ENCODE measurements at regions not wholly inside any gene's neighbourhood (a gene's known extent, or its start where the extent isn't known, plus 50 kb on each side); places are given as distances from the start of the nearest gene placed in this dataset.

DNA sequence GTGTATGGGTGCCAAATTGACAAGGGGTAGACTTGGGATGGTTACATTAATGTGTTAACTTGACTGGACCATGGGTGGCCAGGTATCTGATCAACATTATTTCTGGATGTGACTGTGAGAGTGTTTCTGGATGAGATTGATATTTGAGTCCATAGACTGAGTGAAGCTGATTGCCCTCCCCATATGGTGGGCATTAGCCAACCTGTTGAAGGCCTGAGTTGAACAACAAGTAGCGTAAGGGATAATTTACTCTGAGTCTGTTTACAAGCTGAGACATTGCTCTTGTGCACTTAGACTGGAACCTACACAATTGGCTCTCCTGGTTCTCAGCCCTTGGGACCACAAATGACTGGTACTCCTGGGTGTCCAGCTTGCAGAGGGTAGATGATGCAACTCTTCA lies 240.1 kb downstream of the ASXL3 start:
- no peak overlapping the region for H3K27ac ChIP-seq (ENCODE audit: low read depth in 2 of 2, low read length in 1 of 2)
- H3K4me3 ChIP-seq (ENCODE audit: low read depth in 2 of 2, low read length in 1 of 2): no peak overlapping the region
- no peaks in the 10 kb centered on the region for H3K79me2 ChIP-seq (ENCODE audit: insufficient read depth)
- no peaks in the 10 kb centered on the region for H3K9me2 ChIP-seq
- no peaks in the 10 kb centered on the region for H3K4me1 ChIP-seq (ENCODE audit: control insufficient read depth in 1 of 2, insufficient read depth in 2 of 2, low read depth in 1 of 2, low read length in 1 of 2)
- H3K9me3 ChIP-seq: no peaks in the 10 kb centered on the region
- H3K27me3 ChIP-seq (ENCODE audit: insufficient read depth): no peaks in the 10 kb centered on the region
- TF ChIP-seq, protein P1, sequence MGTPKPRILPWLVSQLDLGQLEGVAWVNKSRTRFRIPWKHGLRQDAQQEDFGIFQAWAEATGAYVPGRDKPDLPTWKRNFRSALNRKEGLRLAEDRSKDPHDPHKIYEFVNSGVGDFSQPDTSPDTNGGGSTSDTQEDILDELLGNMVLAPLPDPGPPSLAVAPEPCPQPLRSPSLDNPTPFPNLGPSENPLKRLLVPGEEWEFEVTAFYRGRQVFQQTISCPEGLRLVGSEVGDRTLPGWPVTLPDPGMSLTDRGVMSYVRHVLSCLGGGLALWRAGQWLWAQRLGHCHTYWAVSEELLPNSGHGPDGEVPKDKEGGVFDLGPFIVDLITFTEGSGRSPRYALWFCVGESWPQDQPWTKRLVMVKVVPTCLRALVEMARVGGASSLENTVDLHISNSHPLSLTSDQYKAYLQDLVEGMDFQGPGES (IDR thresholded peaks at IDR 0.05; ENCODE audit: low read depth, low read length): no peak
- TF ChIP-seq RFX5 (IDR thresholded peaks at IDR 0.05; ENCODE audit: low read length) (no peak), TAF1 (IDR thresholded peaks at IDR 0.05; ENCODE audit: borderline replicate concordance, low read depth, low read length) (no peak), GABPA (IDR thresholded peaks at IDR 0.05; ENCODE audit: low read depth) (no peak), MXI1 (IDR thresholded peaks at IDR 0.05; ENCODE audit: low read depth, low read length) (no peak)
- TF ChIP-seq, protein P2, sequence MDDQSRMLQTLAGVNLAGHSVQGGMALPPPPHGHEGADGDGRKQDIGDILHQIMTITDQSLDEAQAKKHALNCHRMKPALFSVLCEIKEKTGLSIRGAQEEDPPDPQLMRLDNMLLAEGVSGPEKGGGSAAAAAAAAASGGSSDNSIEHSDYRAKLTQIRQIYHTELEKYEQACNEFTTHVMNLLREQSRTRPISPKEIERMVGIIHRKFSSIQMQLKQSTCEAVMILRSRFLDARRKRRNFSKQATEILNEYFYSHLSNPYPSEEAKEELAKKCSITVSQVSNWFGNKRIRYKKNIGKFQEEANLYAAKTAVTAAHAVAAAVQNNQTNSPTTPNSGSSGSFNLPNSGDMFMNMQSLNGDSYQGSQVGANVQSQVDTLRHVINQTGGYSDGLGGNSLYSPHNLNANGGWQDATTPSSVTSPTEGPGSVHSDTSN (IDR thresholded peaks at IDR 0.05): no peak
- ChIA-PET CTCF (interaction anchor here (2.2 kb wide), 1 partner anchor 22 kb away, joined by 6 read pairs; no protein-coding TSS in a partner anchor), POLR2A (no interaction called here)
- DNase-seq: no peak
- 50% methylated on average over 1 of the region's 1 CpG for WGBS (ENCODE audit: low lambda C conversion rate)
- no peaks in the 10 kb centered on the region for H3F3A ChIP-seq (replicated peaks; ENCODE audit: insufficient read depth)
- no peak overlapping the region for H3K4me2 ChIP-seq
- no peaks in the 10 kb centered on the region for H3K36me3 ChIP-seq (replicated peaks in 1 of 2; ENCODE audit: control insufficient read depth in 1 of 2, insufficient read depth in 2 of 2, low read length in 1 of 2)
- no peak overlapping the region for H2AFZ ChIP-seq (ENCODE audit: low read depth)
- H3K9ac ChIP-seq: no peak overlapping the region
- no peaks in the 10 kb centered on the region for H4K20me1 ChIP-seq (ENCODE audit: insufficient read depth)

DNA sequence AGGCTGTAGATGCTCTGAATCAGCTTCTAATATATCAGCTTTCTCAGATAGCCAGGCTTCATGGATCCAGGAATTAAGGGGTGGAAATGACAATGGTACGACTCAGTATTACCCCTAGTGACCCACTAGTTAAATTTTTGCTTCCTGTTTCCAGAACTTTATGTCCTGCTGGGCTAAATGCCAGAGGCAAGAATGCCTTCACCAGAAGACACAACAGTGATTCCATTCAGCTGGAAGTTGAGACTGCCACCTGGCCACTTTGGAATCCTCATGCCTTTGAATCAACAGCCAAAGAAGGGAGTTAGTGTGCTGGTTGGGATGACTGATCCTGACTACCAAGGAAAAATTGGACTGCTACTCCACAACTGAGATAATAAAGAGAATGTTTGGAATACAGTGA lies 239.1 kb downstream of the ASXL3 start:
- TF ChIP-seq, protein P2 (IDR thresholded peaks at IDR 0.05): no peak
- TF ChIP-seq ELF1 (IDR thresholded peaks at IDR 0.05): no peak
- TF ChIP-seq, protein P3, sequence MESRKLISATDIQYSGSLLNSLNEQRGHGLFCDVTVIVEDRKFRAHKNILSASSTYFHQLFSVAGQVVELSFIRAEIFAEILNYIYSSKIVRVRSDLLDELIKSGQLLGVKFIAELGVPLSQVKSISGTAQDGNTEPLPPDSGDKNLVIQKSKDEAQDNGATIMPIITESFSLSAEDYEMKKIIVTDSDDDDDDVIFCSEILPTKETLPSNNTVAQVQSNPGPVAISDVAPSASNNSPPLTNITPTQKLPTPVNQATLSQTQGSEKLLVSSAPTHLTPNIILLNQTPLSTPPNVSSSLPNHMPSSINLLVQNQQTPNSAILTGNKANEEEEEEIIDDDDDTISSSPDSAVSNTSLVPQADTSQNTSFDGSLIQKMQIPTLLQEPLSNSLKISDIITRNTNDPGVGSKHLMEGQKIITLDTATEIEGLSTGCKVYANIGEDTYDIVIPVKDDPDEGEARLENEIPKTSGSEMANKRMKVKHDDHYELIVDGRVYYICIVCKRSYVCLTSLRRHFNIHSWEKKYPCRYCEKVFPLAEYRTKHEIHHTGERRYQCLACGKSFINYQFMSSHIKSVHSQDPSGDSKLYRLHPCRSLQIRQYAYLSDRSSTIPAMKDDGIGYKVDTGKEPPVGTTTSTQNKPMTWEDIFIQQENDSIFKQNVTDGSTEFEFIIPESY (IDR thresholded peaks at IDR 0.05; ENCODE audit: borderline replicate concordance, low read depth): no peak
- TF ChIP-seq SIN3A (IDR thresholded peaks at IDR 0.05; ENCODE audit: borderline replicate concordance, low read depth, low read length): no peak
- TF ChIP-seq, protein P4, sequence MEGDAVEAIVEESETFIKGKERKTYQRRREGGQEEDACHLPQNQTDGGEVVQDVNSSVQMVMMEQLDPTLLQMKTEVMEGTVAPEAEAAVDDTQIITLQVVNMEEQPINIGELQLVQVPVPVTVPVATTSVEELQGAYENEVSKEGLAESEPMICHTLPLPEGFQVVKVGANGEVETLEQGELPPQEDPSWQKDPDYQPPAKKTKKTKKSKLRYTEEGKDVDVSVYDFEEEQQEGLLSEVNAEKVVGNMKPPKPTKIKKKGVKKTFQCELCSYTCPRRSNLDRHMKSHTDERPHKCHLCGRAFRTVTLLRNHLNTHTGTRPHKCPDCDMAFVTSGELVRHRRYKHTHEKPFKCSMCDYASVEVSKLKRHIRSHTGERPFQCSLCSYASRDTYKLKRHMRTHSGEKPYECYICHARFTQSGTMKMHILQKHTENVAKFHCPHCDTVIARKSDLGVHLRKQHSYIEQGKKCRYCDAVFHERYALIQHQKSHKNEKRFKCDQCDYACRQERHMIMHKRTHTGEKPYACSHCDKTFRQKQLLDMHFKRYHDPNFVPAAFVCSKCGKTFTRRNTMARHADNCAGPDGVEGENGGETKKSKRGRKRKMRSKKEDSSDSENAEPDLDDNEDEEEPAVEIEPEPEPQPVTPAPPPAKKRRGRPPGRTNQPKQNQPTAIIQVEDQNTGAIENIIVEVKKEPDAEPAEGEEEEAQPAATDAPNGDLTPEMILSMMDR (IDR thresholded peaks at IDR 0.05): no peak
- TF ChIP-seq FOXJ3 (CRISPR knock-in tag; IDR thresholded peaks at IDR 0.05): no peak

More for the DNA sequence above, 239.1 kb downstream of the ASXL3 start:
- H3F3A ChIP-seq (replicated peaks; ENCODE audit: insufficient read depth): no peaks in the 10 kb centered on the region
- H3K4me2 ChIP-seq: no peak overlapping the region
- ChIA-PET POLR2A (no interaction called here), CTCF (interaction anchor here (0.6 to 1.3 kb wide), 2 partner anchors 22 to 55 kb away, joined by 3 to 4 read pairs; no protein-coding TSS in a partner anchor)
- no peak for DNase-seq
- H3K27ac ChIP-seq (ENCODE audit: low read depth in 2 of 2, low read length in 1 of 2): no peak overlapping the region
- H3K36me3 ChIP-seq (replicated peaks in 1 of 2; ENCODE audit: control insufficient read depth in 1 of 2, insufficient read depth in 2 of 2, low read length in 1 of 2): no peaks in the 10 kb centered on the region
- H3K9me2 ChIP-seq: no peaks in the 10 kb centered on the region
- H2AFZ ChIP-seq (ENCODE audit: low read depth): no peak overlapping the region
- no peaks in the 10 kb centered on the region for H3K9me3 ChIP-seq
- no peak overlapping the region for H3K9ac ChIP-seq
- WGBS (ENCODE audit: low lambda C conversion rate): 30% methylated on average over 1 of the region's 1 CpG
- H3K27me3 ChIP-seq (ENCODE audit: insufficient read depth): no peaks in the 10 kb centered on the region
- no peaks in the 10 kb centered on the region for H3K79me2 ChIP-seq (ENCODE audit: insufficient read depth)
- H3K4me3 ChIP-seq (ENCODE audit: low read depth in 2 of 2, low read length in 1 of 2): no peak overlapping the region
- H4K20me1 ChIP-seq (ENCODE audit: insufficient read depth): no peaks in the 10 kb centered on the region
- no peaks in the 10 kb centered on the region for H3K4me1 ChIP-seq (ENCODE audit: control insufficient read depth in 1 of 2, insufficient read depth in 2 of 2, low read depth in 1 of 2, low read length in 1 of 2)

Measured in SK-N-SH (cell line).